HCT116 (cell line): ENCODE measurements at regions not wholly inside any gene's neighbourhood (a gene's known extent, or its start where the extent isn't known, plus 50 kb on each side); places are given as distances from the start of the nearest gene placed in this dataset.

Experiments used
- ATAC-seq: fragments of 200-7000 bp; cut with Tn5 transposase; 2 replicates; pipeline ENCODE4 v1.9.1; 2020; ENCODE audit warnings: mild to moderate bottlenecking, moderate library complexity
- BruUV-seq: library from RNA; stranded (reverse); fragments of 400-500 nt; replicated peaks from 2 replicates; lab custom pipeline; 2021; lab: Mats Ljungman, UMichigan
- CTCF ChIA-PET: fragments of 300-600 bp; sonication (Branson Sonifier 250); formaldehyde crosslinking; loops from one replicate; lab custom pipeline; 2021; ENCODE audit warnings: antibody characterized with exemption; lab: Charles Lee
- POLR2A ChIA-PET: fragments of 300-600, 350-600 bp; sonication (Branson Sonifier 250); formaldehyde crosslinking; loops from one replicate; lab custom pipeline; 2021; ENCODE audit warnings: antibody characterized with exemption; lab: Charles Lee
- RAD21 ChIA-PET, 2 experiments: fragments of 300-600 bp; sonication (Branson Sonifier 250); formaldehyde crosslinking; loops; one replicate each; lab custom pipeline; 2023; ENCODE audit warnings: low total read pairs in 2 of 2; ENCODE audit not compliant: uncharacterized antibody in 2 of 2, unreplicated experiment in 2 of 2, low non-redundant PET in 1 of 2; lab: Charles Lee
- DNase-seq: peaks from one replicate; pipeline ENCODE4 v3.0.0-alpha.2; 2010; ENCODE audit warnings: low read depth, low spot score
- H2AFZ ChIP-seq: fragments of 200-600 bp; shearing (Covaris generic), sonication (generic); 2 replicates; pipeline ENCODE4 v1.6.1; 2017; ENCODE audit warnings: low read depth, mixed run types, mixed read lengths, antibody characterized with exemption, low read length; ENCODE audit not compliant: poor library complexity, severe bottlenecking
- H3K27ac ChIP-seq: 2 replicates; pipeline ENCODE4 v1.5.1; 2012; ENCODE audit warnings: low read depth, low read length
- H3K27me3 ChIP-seq: fragments of 200-600 bp; sonication (generic); 2 replicates; pipeline ENCODE4 v1.6.1; 2016; ENCODE audit warnings: mixed run types, low read length, mixed read lengths; ENCODE audit not compliant: insufficient read depth
- H3K36me3 ChIP-seq, 2 experiments: fragments of 200-500 bp in 1 of 2; fragments of 200-600 bp in 1 of 2; sonication (Bioruptor generic) in 1 of 2; sonication (generic) in 1 of 2; 2 replicates each; pipeline versions ENCODE4 v1.5.1 to v1.6.1; 2014 to 2016; ENCODE audit warnings: low read length in 2 of 2, inconsistent platforms in 1 of 2, mixed read lengths in 1 of 2, mixed run types in 1 of 2; ENCODE audit not compliant: insufficient read depth in 2 of 2, control insufficient read depth in 1 of 2
- H3K4me1 ChIP-seq, 2 experiments: fragments of 200-600 bp in 1 of 2; sonication (generic) in 1 of 2; 2 replicates each; pipeline versions ENCODE4 v1.5.1 to v1.6.1; 2012 to 2017; ENCODE audit warnings: low read length in 2 of 2, inconsistent platforms in 1 of 2, mild to moderate bottlenecking in 1 of 2, mixed read lengths in 1 of 2, mixed run types in 1 of 2, moderate library complexity in 1 of 2; ENCODE audit not compliant: insufficient read depth in 2 of 2, control insufficient read depth in 1 of 2
- H3K4me2 ChIP-seq: fragments of 200-600 bp; sonication (generic); 2 replicates; pipeline ENCODE4 v1.6.1; 2017; ENCODE audit warnings: mixed run types, low read length, mixed read lengths
- H3K4me3 ChIP-seq, 2 experiments: fragments of 200-600 bp in 1 of 2; sonication (generic) in 1 of 2; replicated peaks in 1 of 2; 2 replicates each; pipeline ENCODE4 v1.5.1; 2011 to 2016; ENCODE audit warnings: low read length in 2 of 2, control low read depth in 1 of 2, low read depth in 1 of 2, mild to moderate bottlenecking in 1 of 2, mixed read lengths in 1 of 2, mixed run types in 1 of 2
- H3K79me2 ChIP-seq: fragments of 200-600 bp; sonication (generic); 2 replicates; pipeline ENCODE4 v1.6.1; 2017; ENCODE audit warnings: mild to moderate bottlenecking, mixed run types, low read length, moderate library complexity, mixed read lengths; ENCODE audit not compliant: insufficient read depth
- H3K9ac ChIP-seq: fragments of 200-600 bp; sonication (generic); 2 replicates; pipeline ENCODE4 v1.6.1; 2016; ENCODE audit warnings: low read length, mixed read lengths
- H3K9me2 ChIP-seq: fragments of 200-600 bp; sonication (generic), shearing (Covaris generic); 2 replicates; pipeline ENCODE4 v1.6.1; 2017; ENCODE audit warnings: mixed run types, mild to moderate bottlenecking, moderate library complexity; ENCODE audit not compliant: insufficient read depth
- H3K9me3 ChIP-seq, 2 experiments: fragments of 200-500 bp in 1 of 2; fragments of 200-600 bp in 1 of 2; sonication (Bioruptor generic) in 1 of 2; sonication (generic) in 1 of 2; 2 replicates each; pipeline ENCODE4 v1.6.1; 2014 to 2017; ENCODE audit warnings: low read length in 2 of 2, mixed read lengths in 2 of 2, inconsistent platforms in 1 of 2, low read depth in 1 of 2, mild to moderate bottlenecking in 1 of 2, mixed run types in 1 of 2, moderate library complexity in 1 of 2; ENCODE audit not compliant: control insufficient read depth in 1 of 2, insufficient read depth in 1 of 2
- H4K20me1 ChIP-seq: fragments of 200-600 bp; sonication (generic), shearing (Covaris generic); 2 replicates; pipeline ENCODE4 v1.6.1; 2017; ENCODE audit warnings: mixed run types, mild to moderate bottlenecking, moderate library complexity; ENCODE audit not compliant: insufficient read depth
- ATF3 ChIP-seq: IDR thresholded peaks from 2 replicates; pipeline ENCODE4 v1.6.1; 2012
- CBX3 ChIP-seq: IDR thresholded peaks from 2 replicates; pipeline ENCODE4 v1.6.1; 2012; ENCODE audit warnings: low read depth
- CEBPB ChIP-seq: IDR thresholded peaks from 2 replicates; pipeline ENCODE4 v1.6.1; 2012; ENCODE audit warnings: low read depth
- CTCF ChIP-seq, 3 experiments: fragments of 200-600 bp in 1 of 3; sonication (generic) in 1 of 3; IDR thresholded peaks in 2 of 3; conservative IDR thresholded peaks in 1 of 3; 2 replicates each; pipeline ENCODE4 v1.5.1; 2012 to 2017; ENCODE audit warnings: low read depth in 2 of 3, low read length in 2 of 3, antibody characterized with exemption in 1 of 3, borderline replicate concordance in 1 of 3, control low read depth in 1 of 3, mild to moderate bottlenecking in 1 of 3, mixed read lengths in 1 of 3, mixed run types in 1 of 3, moderate library complexity in 1 of 3; ENCODE audit not compliant: insufficient read depth in 1 of 3
- JUND ChIP-seq: IDR thresholded peaks from 2 replicates; pipeline ENCODE4 v1.6.1; 2012
- MAX ChIP-seq: IDR thresholded peaks from 2 replicates; pipeline ENCODE4 v1.6.1; 2012
- POLR2A ChIP-seq: IDR thresholded peaks from 2 replicates; pipeline ENCODE4 v1.7.0; 2011; ENCODE audit warnings: borderline replicate concordance; ENCODE audit not compliant: insufficient read depth, insufficient read length; ENCODE audit errors: extremely low read depth
- POLR2AphosphoS5 ChIP-seq: IDR thresholded peaks from 2 replicates; pipeline ENCODE4 v1.6.1; 2011; ENCODE audit warnings: mild to moderate bottlenecking, low read depth, low read length, moderate library complexity
- ZFX ChIP-seq: fragments of 450-650 bp; IDR thresholded peaks from 2 replicates; pipeline ENCODE4 v1.6.1; 2017
- ZNF274 ChIP-seq: fragments of 200-500 bp; sonication (Bioruptor generic); IDR thresholded peaks from 2 replicates; pipeline ENCODE4 v1.6.1; 2014; ENCODE audit warnings: mild to moderate bottlenecking, low read depth, low read length, inconsistent platforms
- intact Hi-C: fragments of 100-400 bp; cut with micrococcal nuclease; formaldehyde crosslinking; loops from 2 replicates; pipeline ENCODE4 v1.10.0; 2022

GRCh38 chrX:40418813-40419195 is 162.0 kb upstream of the ATP6AP2 start (continued):
- TF ChIP-seq CTCF (IDR thresholded peaks at IDR 0.05 in 2 of 3, conservative IDR thresholded peaks at IDR 0.05 in 1 of 3; ENCODE audit: borderline replicate concordance in 1 of 3, insufficient read depth in 1 of 3, low read depth in 2 of 3, low read length in 2 of 3) (no peak), JUND (no peak), ATF3 (no peak), ZNF274 (no peak), CBX3 (no peak), POLR2AphosphoS5 (no peak), CEBPB (no peak), ZFX (no peak), POLR2A (no peak)

GRCh38 chrX:40418146-40418812 is 162.5 kb upstream of the ATP6AP2 start:
- no peak for DNase-seq

More at GRCh38 chrX:40418146-40418812, 162.5 kb upstream of the ATP6AP2 start:
- Histone ChIP-seq H3K9me3 (no peaks in the 10 kb centered on the region), H2AFZ (no peak overlapping the region), H3K27me3 (no peaks in the 10 kb centered on the region), H3K4me2 (no peak overlapping the region), H3K79me2 (no peaks in the 10 kb centered on the region), H3K36me3 (no peaks in the 10 kb centered on the region), H3K9ac (no peak overlapping the region), H3K27ac (no peak overlapping the region), H3K9me2 (no peaks in the 10 kb centered on the region), H3K4me1 (peaks cover 5% of the 10 kb centered on the region in 2 experiments; a peak in 2 of 4 replicates), H4K20me1 (no peaks in the 10 kb centered on the region), H3K4me3 (no peak overlapping the region)
- ATAC-seq: no peak
- no peak for TF ChIP-seq MAX
- ChIA-PET CTCF (no interaction called here), RAD21 (no interaction called here), POLR2A (no interaction called here)
- no TSS peak for BruUV-seq
- intact Hi-C loops: no loop called here
